Right forelimb (tissue), 1 donor: ENCODE measurements at regions not wholly inside any gene's neighbourhood (a gene's known extent, or its start where the extent isn't known, plus 50 kb on each side); places are given as distances from the start of the nearest gene placed in this dataset.
"Not testable (repeated sequence)": the region's sequence is repeated elsewhere in the genome, so short reads cannot be mapped to it uniquely, and the experiment has no call there.

ENCODE experiments used
- DNase-seq: peaks from one replicate; pipeline ENCODE4 v3.0.0-alpha.2; 2018

GRCh38 chr2:215889240-215889969 lies 123.9 kb downstream of the MREG start:
- not testable (repeated sequence) for DNase-seq

- no peak for DNase-seq
Measured at GRCh38 chr2:215888680-215889079, 124.7 kb downstream of the MREG start.

GRCh38 chr2:215887303-215887702 lies 126.0 kb downstream of the MREG start:
- DNase-seq: no peak

- DNase-seq: no peak
Measured at GRCh38 chr2:215886022-215886421, 127.3 kb downstream of the MREG start.

GRCh38 chr2:215885536-215885935 lies 127.8 kb downstream of the MREG start:
- no peak for DNase-seq

- DNase-seq: no peak
Measured at GRCh38 chr2:215884451-215885087, 128.8 kb downstream of the MREG start.

- no peak for DNase-seq
Measured at GRCh38 chr2:215883799-215884198, 129.6 kb downstream of the MREG start.

GRCh38 chr2:215882689-215883088 lies 130.7 kb downstream of the MREG start:
- DNase-seq: no peak

GRCh38 chr2:215881582-215881981 lies 131.8 kb downstream of the MREG start:
- DNase-seq: no peak

GRCh38 chr2:215880970-215881369 lies 132.4 kb downstream of the MREG start:
- no peak for DNase-seq

- DNase-seq: no peak
Measured at GRCh38 chr2:215879977-215880940, 133.1 kb downstream of the MREG start.

GRCh38 chr2:215879331-215879730 lies 134.0 kb downstream of the MREG start:
- no peak for DNase-seq

GRCh38 chr2:215878476-215879063 lies 134.8 kb downstream of the MREG start:
- no peak for DNase-seq

- no peak for DNase-seq
Measured at GRCh38 chr2:215876937-215877238, 136.5 kb downstream of the MREG start.

- DNase-seq: no peak
Measured at GRCh38 chr2:215876139-215876936, 137.0 kb downstream of the MREG start.

GRCh38 chr2:215874418-215874817 lies 138.9 kb downstream of the MREG start:
- DNase-seq: no peak

GRCh38 chr2:215870986-215871385 lies 142.4 kb downstream of the MREG start:
- no peak for DNase-seq

GRCh38 chr2:215870088-215870490 lies 143.3 kb downstream of the MREG start:
- DNase-seq: no peak

- DNase-seq: no peak
Measured at GRCh38 chr2:215868846-215869543, 144.4 kb downstream of the MREG start.

- DNase-seq: no peak
Measured at GRCh38 chr2:215866606-215867005, 146.7 kb downstream of the MREG start.

GRCh38 chr2:215863687-215864086 lies 149.7 kb downstream of the MREG start:
- DNase-seq: no peak

- DNase-seq: no peak
Measured at GRCh38 chr2:215862351-215862771, 151.0 kb downstream of the MREG start.
